ENCODE measurements at regions not wholly inside any gene's neighbourhood (a gene's known extent, or its start where the extent isn't known, plus 50 kb on each side); places are given as distances from the start of the nearest gene placed in this dataset.

DNA sequence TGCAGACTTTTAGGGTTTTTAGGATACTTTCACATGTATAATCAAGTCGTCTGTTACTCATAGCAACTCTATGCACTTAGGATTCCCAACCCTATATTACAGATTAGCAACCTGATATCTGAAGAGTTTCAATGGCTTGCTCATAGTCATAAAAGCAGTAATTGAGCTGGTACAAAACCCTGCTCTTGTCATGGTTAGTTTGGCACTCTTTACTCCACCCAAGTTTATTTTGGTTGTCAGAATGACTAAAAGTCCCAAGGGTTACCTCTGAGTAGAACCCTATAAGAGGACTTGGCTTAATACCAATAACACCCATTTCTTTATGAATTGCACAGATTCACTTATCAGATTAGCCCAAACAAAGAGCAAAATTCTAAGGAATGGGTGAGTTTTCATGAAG lies 550.6 kb downstream of the SOX6 start:
- no peak for DNase-seq (ENCODE audit: low read depth)
- no peak overlapping the region for H3K4me3 ChIP-seq (replicated peaks; ENCODE audit: low read depth, low read length)
- no peak for TF ChIP-seq CTCF (IDR thresholded peaks at IDR 0.05; ENCODE audit: low read length, missing control alignments)

DNA sequence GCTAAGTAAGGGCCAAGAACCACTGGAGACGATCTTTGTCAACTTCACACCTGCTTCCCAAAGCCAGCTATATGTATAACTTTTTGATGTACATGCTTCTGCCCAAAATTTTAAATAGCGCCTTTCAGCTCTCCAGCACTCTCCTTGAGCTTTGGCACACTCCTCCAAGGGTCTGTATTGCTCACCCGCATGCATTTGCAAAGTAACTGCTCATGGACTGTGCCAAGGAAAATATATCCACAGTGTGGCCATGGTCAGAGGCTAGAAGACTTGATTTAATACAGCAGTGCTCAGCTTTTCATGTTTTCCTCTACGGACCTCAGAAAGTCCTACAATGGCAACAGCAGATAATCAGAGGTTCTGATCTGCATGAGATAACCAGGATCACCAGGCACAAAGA lies 550.1 kb downstream of the SOX6 start:
- DNase-seq (ENCODE audit: low read depth), result no peak
- no peak overlapping the region for H3K4me3 ChIP-seq (replicated peaks; ENCODE audit: low read depth, low read length)
- TF ChIP-seq CTCF (IDR thresholded peaks at IDR 0.05; ENCODE audit: low read length, missing control alignments), result no peak

DNA sequence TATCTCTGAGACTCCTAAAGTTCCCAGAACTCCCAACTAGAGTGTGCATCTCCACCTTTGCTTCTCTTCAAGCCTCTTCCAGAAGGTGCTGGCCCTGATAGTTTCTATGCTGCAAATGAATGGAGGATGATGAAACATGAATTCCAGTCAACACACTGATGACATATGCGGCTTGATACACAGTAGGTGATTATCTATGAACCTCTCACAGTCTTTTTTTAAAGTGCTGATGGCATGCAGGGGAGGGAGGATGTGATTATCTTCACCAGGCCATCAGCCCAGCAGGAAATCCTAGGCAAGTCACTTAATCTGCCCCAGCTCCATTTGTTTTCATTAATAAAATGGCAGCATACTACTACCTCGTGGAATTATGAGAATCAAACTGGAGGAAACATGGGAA lies 548.5 kb downstream of the SOX6 start:
- TF ChIP-seq CTCF (IDR thresholded peaks at IDR 0.05; ENCODE audit: low read length, missing control alignments), result no peak
- no peak overlapping the region for H3K4me3 ChIP-seq (replicated peaks; ENCODE audit: low read depth, low read length)
- peak; percentile 20 for DNase-seq (ENCODE audit: low read depth)

GRCh38 chr11:15810082-15810481 lies 546.3 kb downstream of the SOX6 start:
- H3K4me3 ChIP-seq (replicated peaks; ENCODE audit: low read depth, low read length), result no peak overlapping the region
- no peak for TF ChIP-seq CTCF (IDR thresholded peaks at IDR 0.05; ENCODE audit: low read length, missing control alignments)

GRCh38 chr11:15810525-15810924 lies 545.8 kb downstream of the SOX6 start:
- no peak for DNase-seq (ENCODE audit: low read depth)
- no peak for TF ChIP-seq CTCF (IDR thresholded peaks at IDR 0.05; ENCODE audit: low read length, missing control alignments)
- H3K4me3 ChIP-seq (replicated peaks; ENCODE audit: low read depth, low read length), result no peak overlapping the region

More at GRCh38 chr11:15810082-15810481, 546.3 kb downstream of the SOX6 start:
- DNase-seq (ENCODE audit: low read depth), result no peak

- H3K4me3 ChIP-seq (replicated peaks; ENCODE audit: low read depth, low read length), result no peak overlapping the region
- peak; percentile 76 for DNase-seq (ENCODE audit: low read depth)
- no peak for TF ChIP-seq CTCF (IDR thresholded peaks at IDR 0.05; ENCODE audit: low read length, missing control alignments)
These were observed 540.8 kb downstream of the SOX6 start for GRCh38 chr11:15815246-15816195.

Data from fibroblast of pulmonary artery (primary cell).